UCSD-AML1 (cell line): ENCODE measurements at regions not wholly inside any gene's neighbourhood (a gene's known extent, or its start where the extent isn't known, plus 50 kb on each side); places are given as distances from the start of the nearest gene placed in this dataset.
A peak's percentile ranks its signal among the peaks of the same experiment; 100 is the strongest.

Source experiments
- DNase-seq: peaks from one replicate; lab custom pipeline; 2025; ENCODE audit not compliant: unreplicated experiment; lab: John Stamatoyannopoulos, UW

DNA sequence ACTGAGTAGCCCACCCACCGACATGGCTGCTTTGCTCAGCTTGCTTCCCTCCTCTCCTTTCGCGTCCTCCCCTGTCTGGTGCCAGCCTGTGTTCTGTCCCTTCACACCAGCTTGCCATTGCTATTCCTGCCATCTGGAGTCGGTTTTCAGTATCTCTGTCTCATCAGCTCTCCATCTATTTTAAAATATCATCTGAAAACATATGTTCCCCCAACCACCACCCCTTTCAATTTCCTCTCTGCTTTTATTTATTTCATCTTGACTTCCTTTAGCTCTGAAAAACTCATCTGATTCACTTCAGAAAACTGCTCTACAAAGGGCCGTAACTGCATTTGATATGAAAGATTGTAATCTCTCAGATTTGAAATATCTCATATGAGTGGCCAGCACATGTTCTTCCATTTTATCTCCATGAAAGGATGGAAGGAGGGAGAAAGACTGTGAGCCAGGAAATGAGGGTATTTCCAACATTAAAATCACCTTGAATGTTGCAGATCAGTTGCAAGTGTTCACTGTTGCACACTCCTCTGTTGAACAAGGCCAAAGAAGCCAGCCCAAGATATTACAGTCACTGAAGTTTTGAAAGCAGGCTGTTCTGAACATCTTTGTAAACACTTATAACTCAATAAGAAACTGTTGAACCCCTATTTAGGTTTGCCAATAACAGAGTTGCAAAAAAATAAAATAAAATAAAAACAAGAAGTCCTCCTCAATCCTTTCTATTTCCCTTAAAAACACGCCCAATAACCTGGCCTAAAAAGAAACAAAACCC lies 202.4 kb upstream of the NEBL start:
- no peak for DNase-seq

DNA sequence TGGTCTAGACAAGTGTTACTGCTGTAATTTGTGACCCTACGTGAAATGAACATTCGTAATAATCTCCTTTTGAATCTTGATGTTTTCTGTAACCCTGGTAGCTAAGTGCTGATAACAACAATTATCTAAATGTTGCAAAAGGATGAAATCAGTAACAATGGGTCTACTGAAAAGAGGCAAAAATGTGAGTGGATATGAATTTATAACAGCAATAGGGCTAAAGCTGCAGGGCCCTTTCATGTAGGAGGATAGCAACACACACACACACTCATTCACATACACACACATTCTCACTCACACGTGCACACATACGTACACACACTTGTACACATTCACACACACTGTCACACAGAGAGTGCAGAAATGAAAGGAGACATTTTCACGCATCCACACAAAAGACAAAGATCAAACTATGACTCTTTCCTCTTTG lies 200.8 kb upstream of the NEBL start:
- DNase-seq: no peak

DNA sequence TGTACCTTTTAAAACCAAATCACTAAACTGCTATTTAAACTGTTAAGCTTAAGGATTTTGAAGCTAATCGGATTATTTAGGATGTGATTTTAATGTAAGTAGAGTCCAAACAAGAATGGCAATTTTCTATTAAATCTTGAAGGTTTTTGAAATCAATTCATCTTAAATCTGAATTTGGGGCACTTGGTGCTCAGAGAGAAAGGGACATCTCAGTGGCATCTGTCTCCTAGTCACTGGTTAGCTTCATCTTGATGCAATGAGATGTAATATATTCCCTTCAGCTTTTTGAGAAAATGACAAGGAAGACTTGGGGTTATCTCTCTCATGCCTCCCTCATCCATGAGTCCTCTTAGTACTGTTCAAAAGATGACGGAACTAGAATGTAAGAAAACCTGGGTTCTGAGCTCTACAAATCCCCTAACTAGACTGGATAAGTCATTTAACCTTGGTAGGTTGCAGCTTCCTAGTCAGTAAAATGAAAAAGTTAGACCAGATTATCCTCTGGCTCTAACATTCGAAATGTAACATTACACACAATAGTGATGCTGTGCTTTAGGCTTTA lies 198.5 kb upstream of the NEBL start:
- no peak for DNase-seq

DNA sequence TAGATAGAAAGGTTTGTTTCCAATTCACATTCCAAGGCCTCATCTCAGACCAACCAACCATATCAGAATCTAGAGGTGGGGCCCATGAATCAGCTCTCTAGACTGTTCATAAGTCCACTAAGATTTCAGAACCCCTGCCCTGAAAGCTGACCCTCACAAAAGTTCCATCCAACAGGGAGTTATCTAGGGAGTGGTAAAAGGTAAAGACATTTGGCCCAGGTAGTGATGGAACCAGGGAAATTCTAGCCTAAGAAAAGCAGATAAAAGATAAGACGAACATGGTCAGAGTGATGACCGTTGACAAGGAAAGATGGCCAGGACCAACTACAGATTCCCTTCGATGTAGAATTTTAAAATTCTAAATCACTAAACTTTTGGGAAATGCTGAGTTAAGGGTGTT lies 198.0 kb upstream of the NEBL start:
- no peak for DNase-seq

DNA sequence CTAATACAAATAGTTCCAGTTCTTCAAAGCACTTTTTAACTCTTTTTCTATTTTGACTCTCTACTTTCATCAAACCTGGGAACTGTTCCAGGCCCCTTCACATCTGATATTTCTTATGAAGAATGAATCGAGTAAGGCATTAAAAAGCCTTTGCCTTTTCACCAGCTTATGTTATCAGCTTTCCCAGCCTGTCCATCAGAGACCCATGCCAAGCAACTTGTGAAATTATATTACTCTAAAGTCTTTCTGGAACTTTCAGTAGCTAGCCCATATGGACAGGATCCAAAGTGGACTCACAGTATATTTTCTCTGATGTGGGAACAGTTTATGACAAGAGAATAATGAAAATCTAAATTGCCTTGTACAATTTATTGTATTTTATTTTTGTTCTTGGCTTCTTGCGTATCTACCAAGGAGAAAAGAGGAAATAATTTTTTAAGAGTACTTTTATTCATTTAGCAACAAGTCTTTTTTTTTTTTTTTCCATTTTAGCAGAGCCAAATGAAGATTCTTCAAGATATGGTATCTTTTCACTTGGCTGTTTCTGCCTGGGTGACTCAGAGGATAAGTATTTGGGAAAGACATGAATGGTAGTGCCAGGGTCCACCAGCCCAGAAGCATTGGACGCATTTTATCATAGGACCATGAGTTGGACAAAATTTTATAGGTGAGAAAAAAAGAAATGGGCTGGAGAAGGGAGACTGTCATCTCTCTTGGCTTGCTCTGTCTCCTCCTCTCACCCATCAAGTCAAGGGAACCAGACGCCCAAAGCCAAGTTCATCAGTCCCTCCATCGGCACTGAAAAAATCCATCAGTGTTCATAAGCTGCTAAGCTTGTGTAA lies 195.8 kb upstream of the NEBL start:
- no peak for DNase-seq

DNA sequence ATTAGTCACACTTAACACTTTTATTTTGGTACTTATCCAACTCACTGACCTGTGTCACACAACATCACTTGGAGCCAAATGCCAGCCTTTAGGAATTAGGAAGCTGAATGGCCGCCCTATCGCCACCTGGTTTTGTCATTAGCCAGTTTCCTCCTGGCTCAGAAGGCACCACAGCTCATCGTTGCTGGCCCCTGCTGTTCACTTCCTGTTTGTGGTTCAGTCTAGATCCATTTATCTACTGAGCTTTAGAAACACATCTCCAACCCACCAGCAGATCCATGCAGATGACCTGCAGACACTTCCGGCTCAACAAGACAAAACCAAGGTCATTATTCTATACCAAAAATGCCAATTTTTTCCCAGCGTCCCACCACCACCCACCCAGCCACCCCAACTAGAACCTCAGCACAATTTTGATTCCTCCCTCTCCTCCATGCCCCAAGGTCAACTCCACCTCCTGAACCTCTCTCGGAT lies 193.5 kb upstream of the NEBL start:
- DNase-seq: no peak

DNA sequence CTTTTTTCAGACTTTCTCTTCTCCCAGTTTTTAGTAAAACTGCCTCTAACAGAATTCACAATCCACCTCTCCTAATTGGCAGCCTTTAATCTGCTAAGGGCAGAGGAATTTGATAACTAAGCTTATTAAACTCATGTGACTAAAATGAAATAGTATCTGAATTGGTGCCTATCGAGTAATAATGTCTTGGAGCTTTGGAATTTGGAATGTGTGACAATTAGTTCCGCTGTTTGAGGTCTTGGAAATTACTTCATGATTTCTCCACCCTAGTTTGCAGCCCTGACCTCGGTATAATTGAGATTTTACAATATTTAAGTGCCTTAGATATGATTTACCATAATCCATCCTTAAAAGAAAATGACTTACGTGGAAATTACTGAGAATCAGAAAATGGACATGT lies 190.4 kb upstream of the NEBL start:
- DNase-seq: no peak

DNA sequence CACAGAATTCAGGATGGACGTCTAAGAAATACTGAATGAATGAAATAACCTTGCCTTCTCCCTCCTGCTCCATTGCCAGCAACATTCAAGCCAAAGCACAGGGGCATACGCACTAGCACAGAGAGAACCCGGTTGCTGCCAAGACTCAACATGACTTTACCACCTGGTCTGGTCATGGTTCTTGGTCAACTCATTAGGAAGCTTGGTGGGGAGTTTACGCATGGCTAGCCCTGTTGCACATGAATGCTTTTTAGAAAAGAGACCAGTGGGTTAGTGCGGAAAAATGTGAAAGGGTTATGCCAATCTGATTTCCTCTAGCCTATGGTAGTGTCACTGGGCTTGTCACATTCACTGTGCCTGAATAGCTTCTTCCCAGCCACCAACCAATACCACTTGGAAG lies 187.6 kb upstream of the NEBL start:
- no peak for DNase-seq

DNA sequence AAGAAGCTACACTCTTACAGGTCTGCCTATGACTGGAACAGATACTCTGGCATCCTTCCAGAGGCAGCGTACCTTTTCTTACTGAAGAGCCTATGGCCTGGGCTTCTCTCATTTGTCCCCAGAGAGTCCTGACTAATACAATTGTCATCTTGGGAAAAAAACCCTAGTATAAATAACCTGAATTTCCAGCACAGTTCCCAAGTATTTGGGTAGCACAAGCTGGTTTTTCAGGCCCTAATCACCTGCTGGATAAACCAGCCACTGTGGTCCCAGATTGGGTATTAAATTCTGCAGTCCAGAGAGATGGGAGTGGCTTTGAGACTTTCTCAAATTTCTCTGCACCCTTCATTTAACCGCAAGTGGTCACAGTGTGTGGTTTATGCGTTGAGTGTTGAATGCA lies 186.8 kb upstream of the NEBL start:
- no peak for DNase-seq

DNA sequence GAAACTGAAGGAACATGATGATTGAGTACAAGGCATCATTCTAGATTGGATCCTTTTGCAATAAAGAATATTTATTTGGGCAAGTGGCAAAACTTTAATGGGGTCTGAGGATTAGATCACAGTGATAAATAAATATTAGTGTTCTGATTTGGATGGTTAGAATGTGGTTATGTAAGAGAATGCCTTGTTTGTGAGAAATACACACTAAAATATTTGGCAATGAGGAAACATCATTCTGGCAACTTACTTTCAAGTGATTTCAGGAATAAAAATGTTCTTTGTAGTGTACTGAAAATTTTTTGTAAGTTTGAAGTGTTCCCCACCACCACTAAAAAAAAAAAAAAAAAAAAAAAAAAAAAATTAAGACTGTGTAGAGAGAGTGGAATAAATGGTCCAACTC lies 185.1 kb upstream of the NEBL start:
- DNase-seq: no peak

DNA sequence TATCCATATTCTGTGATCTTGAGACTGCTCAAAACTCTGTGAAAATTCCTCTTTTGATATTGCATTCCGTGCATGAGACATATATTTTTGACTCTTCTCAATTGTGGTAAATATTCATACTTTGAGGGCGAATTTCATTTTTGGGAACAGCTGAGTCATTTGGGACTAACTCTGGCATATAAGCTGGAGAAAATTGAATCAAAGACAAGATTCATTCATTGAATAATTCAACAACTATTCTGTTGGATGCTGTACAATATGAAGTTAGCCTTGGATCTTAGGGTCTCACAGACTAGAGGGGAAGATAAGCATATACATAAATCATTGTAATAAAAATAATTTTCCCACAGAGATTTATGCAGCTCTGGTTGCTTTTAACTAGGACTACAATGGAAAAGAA lies 183.2 kb upstream of the NEBL start:
- DNase-seq: no peak

DNA sequence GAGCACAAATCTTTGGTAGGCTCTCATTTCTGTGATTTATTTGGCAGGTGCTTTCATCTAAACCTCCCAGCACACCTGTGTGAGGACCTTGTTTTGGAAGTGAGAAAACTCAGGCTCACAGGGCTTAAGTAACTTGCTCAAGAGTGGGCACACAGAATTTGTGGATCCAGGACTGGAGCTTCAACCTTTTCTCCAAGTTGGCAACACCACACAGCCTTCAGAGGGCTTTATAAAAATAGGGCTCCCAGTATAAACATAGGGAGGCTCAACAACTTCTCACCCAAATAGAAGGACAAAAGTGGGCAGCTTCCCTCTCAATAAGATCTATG lies 182.2 kb upstream of the NEBL start:
- no peak for DNase-seq

DNA sequence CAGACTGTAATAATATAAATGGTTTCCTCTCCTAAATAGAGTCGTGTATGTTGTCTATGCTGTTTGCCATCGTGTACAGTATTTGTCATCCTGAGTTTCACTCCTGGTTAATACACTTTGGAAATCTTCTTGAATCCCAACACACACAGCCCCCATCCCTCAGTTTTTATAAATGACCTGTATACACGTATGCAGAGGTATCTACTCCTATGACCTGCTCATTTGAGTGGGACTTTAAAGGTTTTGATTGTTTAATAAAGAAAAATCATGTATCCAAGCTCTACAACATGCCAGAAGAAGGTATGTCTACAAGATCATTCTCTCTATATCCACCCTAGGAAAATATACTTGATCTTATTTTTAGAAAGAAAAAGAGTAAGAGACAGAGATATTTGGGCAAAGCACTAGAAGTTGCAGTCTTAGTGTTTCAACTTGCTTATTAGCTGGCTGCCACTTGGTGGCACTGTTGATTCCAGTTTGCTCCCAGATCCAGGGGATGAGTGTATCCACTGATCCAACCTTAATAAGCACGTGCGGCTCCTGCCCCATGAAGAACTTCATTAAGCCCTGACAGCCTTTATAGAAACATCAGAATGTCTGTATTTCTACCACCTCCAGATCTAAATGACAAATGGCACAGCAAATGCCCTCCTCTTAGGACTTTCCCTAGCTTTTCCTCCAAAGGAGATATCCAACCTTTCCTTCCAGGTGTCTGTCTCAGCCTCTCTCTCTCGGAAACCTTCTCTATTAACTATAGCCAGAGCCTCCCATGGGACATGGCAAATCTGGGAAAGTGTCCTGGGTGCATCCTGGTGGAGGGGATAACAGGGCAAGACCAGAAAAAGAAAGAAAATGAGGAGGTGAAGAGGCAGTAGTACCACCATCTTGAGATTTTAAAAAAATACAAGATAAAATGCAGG lies 181.6 kb upstream of the NEBL start:
- peak; percentile 16 for DNase-seq

DNA sequence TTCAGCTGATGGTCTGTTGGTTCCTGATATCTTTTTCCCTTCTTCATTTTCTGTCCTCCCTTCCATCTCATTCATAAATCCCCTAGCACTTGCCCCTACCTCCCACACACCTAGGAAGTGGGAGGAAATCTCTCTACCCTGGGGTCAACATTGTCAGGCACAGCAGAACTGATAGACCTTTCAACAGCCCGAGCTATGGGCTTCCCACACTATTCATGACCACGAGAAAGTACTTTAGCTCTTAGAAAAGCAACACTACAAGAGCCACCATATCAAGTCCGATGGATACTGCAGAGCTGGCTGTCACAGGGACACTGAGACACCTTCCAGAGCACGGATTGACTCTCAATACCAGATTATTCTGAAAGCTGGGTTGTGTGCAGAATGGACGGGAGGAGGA lies 180.6 kb upstream of the NEBL start:
- DNase-seq: no peak

DNA sequence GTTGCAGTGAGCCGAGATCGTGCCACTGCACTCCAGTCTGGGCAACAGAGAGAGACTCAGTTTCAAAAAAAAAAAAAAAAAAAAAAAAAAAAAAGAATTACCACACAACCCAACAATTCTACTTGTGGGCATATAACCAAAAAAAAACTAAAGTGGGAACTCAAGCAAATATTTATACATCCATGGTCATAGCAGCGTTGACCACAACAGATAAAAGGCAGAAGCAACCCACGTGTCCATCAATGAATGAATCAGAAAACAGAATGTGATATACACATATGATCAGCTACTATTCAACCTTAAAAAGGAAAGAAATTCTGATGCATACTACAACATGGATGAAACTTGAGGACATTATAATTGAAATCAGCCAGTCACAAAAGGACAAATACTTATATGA lies 179.3 kb upstream of the NEBL start:
- DNase-seq: no peak

DNA sequence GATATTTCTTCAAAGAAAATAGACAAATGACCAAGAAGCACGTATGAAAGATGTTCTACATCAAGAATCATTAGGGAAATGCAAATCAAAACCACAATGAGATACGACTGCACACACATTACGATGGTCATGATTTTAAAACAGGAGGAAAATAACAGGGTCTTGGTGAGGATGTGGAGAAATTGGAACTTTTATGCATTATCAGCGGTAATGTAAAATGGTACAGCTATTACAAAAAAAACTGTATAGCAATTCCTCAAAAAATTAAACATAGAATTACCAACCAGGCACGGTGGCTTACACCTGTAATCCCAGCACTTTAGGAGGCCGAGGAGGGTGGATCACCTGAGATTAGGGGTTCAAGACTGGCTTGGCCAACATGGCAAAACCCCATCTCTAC lies 178.8 kb upstream of the NEBL start:
- no peak for DNase-seq

DNA sequence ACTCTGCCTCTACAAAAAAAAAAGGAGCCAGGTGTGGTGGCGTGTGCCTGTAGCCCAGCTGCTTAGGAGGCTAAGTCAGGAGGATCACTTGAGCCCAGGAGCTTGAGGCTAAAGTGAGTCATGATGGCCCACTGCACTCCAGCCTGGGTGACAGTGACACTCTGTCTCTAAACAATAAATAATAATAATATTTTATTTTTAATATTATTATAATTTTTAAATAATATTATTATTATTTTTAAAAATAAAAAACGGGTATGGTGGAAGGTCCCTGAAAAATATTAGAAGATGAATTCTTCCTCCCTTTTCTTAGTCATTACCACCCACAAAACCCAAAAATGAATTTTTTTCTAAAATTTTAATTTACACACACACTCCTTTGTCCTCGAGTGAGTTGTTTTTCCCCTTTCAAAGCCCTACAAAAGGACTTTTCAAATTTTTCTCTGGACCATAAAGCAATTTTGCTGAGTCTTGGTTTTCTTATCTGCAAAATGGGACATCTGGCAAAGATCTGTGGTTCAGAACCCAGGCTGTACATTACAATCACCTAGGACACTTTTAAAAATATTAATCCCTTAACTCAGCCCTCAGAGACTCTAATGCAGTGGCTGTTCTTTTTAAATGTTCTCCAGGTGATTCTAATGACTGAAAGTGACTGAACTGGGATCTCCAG lies 174.0 kb upstream of the NEBL start:
- no peak for DNase-seq

DNA sequence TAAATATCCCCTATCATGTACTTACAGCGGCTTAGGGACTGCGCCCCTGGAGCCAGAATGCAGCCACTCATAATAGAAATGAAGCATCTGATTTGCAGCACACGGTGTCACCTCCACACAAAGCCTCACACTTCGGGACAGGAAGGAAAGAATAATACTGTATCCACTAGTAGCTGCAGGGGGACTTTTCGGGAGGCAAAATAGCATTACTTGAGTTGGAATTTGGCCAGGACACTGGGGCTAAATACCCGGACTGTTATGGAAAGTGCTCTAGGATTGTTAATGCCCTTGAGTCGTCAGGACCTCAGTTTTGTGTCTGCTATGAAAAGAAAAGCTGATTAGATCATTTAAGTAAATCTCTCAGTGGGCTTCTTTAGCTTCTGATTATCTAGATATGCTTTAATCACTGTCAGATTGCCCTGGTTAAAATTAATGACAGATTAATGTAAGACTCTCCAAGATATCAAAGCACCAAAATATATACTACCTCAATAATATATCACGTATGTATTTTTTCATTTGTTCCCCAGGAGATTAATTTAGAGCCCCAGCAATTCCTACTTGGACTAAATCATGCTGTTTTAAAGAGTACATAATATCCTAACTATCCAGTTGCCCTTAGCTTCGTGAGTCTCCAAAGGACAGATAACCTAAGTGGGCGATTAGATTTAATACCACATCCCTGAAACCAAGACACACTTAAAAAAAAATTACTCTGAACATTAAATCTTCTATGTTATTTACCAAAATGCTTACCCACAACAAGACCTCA lies 173.0 kb upstream of the NEBL start:
- no peak for DNase-seq

DNA sequence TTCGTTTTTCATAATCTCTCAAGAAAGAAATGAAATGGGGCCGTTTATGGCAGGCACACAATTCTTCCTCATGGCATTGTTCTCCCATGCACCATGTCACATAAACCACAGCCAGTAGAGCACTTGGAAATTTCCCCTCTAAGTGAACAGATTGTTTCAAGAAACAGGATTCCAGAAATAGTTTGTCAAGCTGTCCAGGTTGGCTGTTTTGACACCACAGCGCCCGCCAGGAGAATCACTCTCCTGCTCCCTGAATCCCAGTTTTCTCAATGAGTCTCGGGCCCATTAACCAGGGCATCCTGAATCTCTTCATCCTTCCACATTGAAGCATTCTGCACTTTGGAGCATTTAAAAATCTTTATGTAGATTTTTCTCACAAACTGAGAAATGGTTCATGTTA lies 172.2 kb upstream of the NEBL start:
- DNase-seq: no peak
